HepG2 (cell line): ENCODE measurements at regions not wholly inside any gene's neighbourhood (a gene's known extent, or its start where the extent isn't known, plus 50 kb on each side); places are given as distances from the start of the nearest gene placed in this dataset.
A peak's percentile ranks its signal among the peaks of the same experiment; 100 is the strongest.

ENCODE experiments used
- AHDC1 ChIP-seq: sonication (generic); formaldehyde crosslinking; IDR thresholded peaks from 2 replicates; pipeline ENCODE4 v1.5.1; 2020; ENCODE audit warnings: mild to moderate bottlenecking, missing genetic modification reagents, borderline replicate concordance
- FOXP4 ChIP-seq: sonication (generic); formaldehyde crosslinking; IDR thresholded peaks from 2 replicates; pipeline ENCODE4 v1.4.0; 2020; ENCODE audit warnings: missing genetic modification reagents
- GATA4 ChIP-seq: sonication (generic); IDR thresholded peaks from 2 replicates; pipeline ENCODE4 v1.6.1; 2016; ENCODE audit warnings: antibody characterized with exemption, low read depth, borderline replicate concordance
- HMG20B ChIP-seq: conservative IDR thresholded peaks from 2 replicates; pipeline ENCODE4 v1.6.1; 2016; ENCODE audit warnings: missing genetic modification reagents, missing compliant biosample characterization
- KDM6A ChIP-seq: IDR thresholded peaks from 2 replicates; pipeline ENCODE4 v1.6.1; 2016; ENCODE audit warnings: low read depth
- KLF13 ChIP-seq: sonication (generic); formaldehyde crosslinking; IDR thresholded peaks from 2 replicates; pipeline ENCODE4 v1.4.0; 2020; ENCODE audit warnings: mild to moderate bottlenecking, missing genetic modification reagents
- MNT ChIP-seq: fragments of 450-650 bp; IDR thresholded peaks from 2 replicates; pipeline ENCODE4 v1.6.1; 2016
- PAX8 ChIP-seq: sonication (generic); formaldehyde crosslinking; IDR thresholded peaks from 2 replicates; pipeline ENCODE4 v1.8.0; 2022; ENCODE audit warnings: mild to moderate bottlenecking, missing genetic modification reagents, borderline replicate concordance
- PBX3 ChIP-seq: sonication (generic); formaldehyde crosslinking; IDR thresholded peaks from 2 replicates; pipeline ENCODE4 v1.8.1; 2023; ENCODE audit warnings: missing genetic modification reagents, inconsistent platforms, borderline replicate concordance
- PHF21A ChIP-seq: sonication (generic); formaldehyde crosslinking; IDR thresholded peaks from 2 replicates; pipeline ENCODE4 v1.5.0; 2020; ENCODE audit warnings: mild to moderate bottlenecking, missing genetic modification reagents
- SAP130 ChIP-seq: IDR thresholded peaks from 2 replicates; pipeline ENCODE4 v1.6.1; 2016; ENCODE audit warnings: low read depth
- SIX1 ChIP-seq: sonication (generic); formaldehyde crosslinking; IDR thresholded peaks from 2 replicates; pipeline ENCODE4 v1.4.0; 2020; ENCODE audit warnings: missing genetic modification reagents, borderline replicate concordance
- TFAP4 ChIP-seq: sonication (generic); IDR thresholded peaks from 2 replicates; pipeline ENCODE4 v1.6.1; 2016; ENCODE audit warnings: low read depth, borderline replicate concordance

GRCh38 chr6:106886922-106887797 is 87.4 kb downstream of the CD24 start (continued):
- TF ChIP-seq FOXP4 (CRISPR knock-in tag) (peak; percentile 64), TFAP4 (peak; percentile 12; the same call in 1 of the 2 replicates), SIX1 (0 out of 2 replicates have a peak, but pooled peaks have one; percentile 11), PBX3 (CRISPR knock-in tag) (no peak), MNT (no peak), PAX8 (CRISPR knock-in tag) (no peak), KDM6A (CRISPR knock-in tag) (peak; percentile 41), GATA4 (0 out of 2 replicates have a peak, but pooled peaks have one; percentile 12), AHDC1 (CRISPR knock-in tag) (peak; percentile 42; the same call in 1 of the 2 replicates), PHF21A (CRISPR knock-in tag) (no peak), HMG20B (peak; percentile 55; the same call in 1 of the 2 replicates), KLF13 (CRISPR knock-in tag) (no peak), SAP130 (CRISPR knock-in tag) (peak; percentile 51)
